CD4-positive, CD25-positive, alpha-beta regulatory T cell (primary cell): ENCODE measurements at regions not wholly inside any gene's neighbourhood (a gene's known extent, or its start where the extent isn't known, plus 50 kb on each side); places are given as distances from the start of the nearest gene placed in this dataset.
A peak's percentile ranks its signal among the peaks of the same experiment; 100 is the strongest.

ENCODE experiments used
- ATAC-seq, 2 donors: fragments of 150-1000 bp; cut with Tn5 transposase; one replicate each; pipeline ENCODE4 v1.10.0; 2021; ENCODE audit warnings: low read depth in 2 of 2, moderate number of reproducible peaks in 2 of 2, moderate library complexity in 1 of 2
- DNase-seq, 3 donors: peaks; one replicate each; pipeline versions ENCODE4 v3.0.0 to v3.0.0-alpha.2; 2012 to 2022; ENCODE audit warnings: mixed read lengths in 1 of 3
- H3K27ac ChIP-seq: one replicate; pipeline ENCODE4 v1.7.0; 2013; ENCODE audit warnings: mild to moderate bottlenecking, low read length; ENCODE audit not compliant: insufficient read depth, poor library complexity, severe bottlenecking
- H3K27me3 ChIP-seq: one replicate; pipeline ENCODE4 v1.7.0; 2013; ENCODE audit warnings: low read length; ENCODE audit not compliant: control insufficient read depth, insufficient read depth
- H3K36me3 ChIP-seq: one replicate; pipeline ENCODE4 v1.7.0; 2013; ENCODE audit warnings: mild to moderate bottlenecking, low read length, moderate library complexity; ENCODE audit not compliant: control insufficient read depth, insufficient read depth
- H3K4me1 ChIP-seq: 2 replicates; pipeline ENCODE4 v1.7.0; 2013; ENCODE audit warnings: mild to moderate bottlenecking, low read length; ENCODE audit not compliant: insufficient read depth, control insufficient read depth, poor library complexity, severe bottlenecking
- H3K4me3 ChIP-seq: one replicate; pipeline ENCODE4 v1.7.0; 2013; ENCODE audit warnings: low read depth, mild to moderate bottlenecking, low read length, moderate library complexity
- H3K9me3 ChIP-seq, 2 experiments: 1 replicate in 1 of 2; 2 replicates in 1 of 2; pipeline ENCODE4 v1.7.0; 2013; ENCODE audit warnings: low read length in 2 of 2, mild to moderate bottlenecking in 1 of 2, moderate library complexity in 1 of 2; ENCODE audit not compliant: control insufficient read depth in 2 of 2
- H3K27ac Mint-ChIP-seq, 3 donors: one replicate each; pipeline ENCODE4 v1.8.0; 2020 to 2022; ENCODE audit warnings: mild to moderate bottlenecking in 3 of 3, mixed read lengths in 3 of 3, moderate library complexity in 2 of 3
- H3K27me3 Mint-ChIP-seq: one replicate; pipeline ENCODE4 v1.8.0; 2022; ENCODE audit warnings: mild to moderate bottlenecking, mixed read lengths
- H3K36me3 Mint-ChIP-seq: one replicate; pipeline ENCODE4 v1.8.0; 2020; ENCODE audit warnings: mixed read lengths
- H3K4me1 Mint-ChIP-seq, 4 donors: one replicate each; pipeline ENCODE4 v1.8.0; 2020 to 2022; ENCODE audit warnings: mixed read lengths in 4 of 4, mild to moderate bottlenecking in 1 of 4
- H3K4me3 Mint-ChIP-seq, 4 donors: one replicate each; pipeline ENCODE4 v1.8.0; 2020 to 2022; ENCODE audit warnings: mild to moderate bottlenecking in 4 of 4, mixed read lengths in 4 of 4, moderate library complexity in 3 of 4
- H3K9me3 Mint-ChIP-seq, 7 donors: one replicate each; pipeline ENCODE4 v1.8.0; 2020 to 2022; ENCODE audit warnings: mixed read lengths in 7 of 7, mild to moderate bottlenecking in 3 of 7, moderate library complexity in 2 of 7

- no peak overlapping the region for H3K27ac Mint-ChIP-seq
Measured at GRCh38 chr2:220991972-220992371, 580.1 kb downstream of the EPHA4 start.

GRCh38 chr2:220994846-220995245 is 577.3 kb downstream of the EPHA4 start:
- Histone ChIP-seq H3K27me3 (no peaks in the 10 kb centered on the region), H3K4me1 (no peaks in the 10 kb centered on the region), H3K36me3 (no peaks in the 10 kb centered on the region), H3K9me3 (no peaks in the 10 kb centered on the region), H3K27ac (no peak overlapping the region), H3K4me3 (no peak overlapping the region)
- peaks cover 11% of the 10 kb centered on the region for H3K27me3 Mint-ChIP-seq
- no peak for ATAC-seq
- H3K27ac Mint-ChIP-seq, result no peak overlapping the region
- no peak overlapping the region for H3K4me3 Mint-ChIP-seq
- no peak for DNase-seq
- peaks cover 0 to 2% (median 0%) of the 10 kb centered on the region in 7 donors for H3K9me3 Mint-ChIP-seq
- no peaks in the 10 kb centered on the region for H3K36me3 Mint-ChIP-seq
- no peaks in the 10 kb centered on the region for H3K4me1 Mint-ChIP-seq

More at GRCh38 chr2:220991972-220992371, 580.1 kb downstream of the EPHA4 start:
- Histone ChIP-seq H3K27me3 (no peaks in the 10 kb centered on the region), H3K9me3 (no peaks in the 10 kb centered on the region), H3K4me1 (no peaks in the 10 kb centered on the region), H3K27ac (no peak overlapping the region), H3K36me3 (no peaks in the 10 kb centered on the region), H3K4me3 (no peak overlapping the region)
- Mint-ChIP-seq H3K36me3 (no peaks in the 10 kb centered on the region), H3K9me3 (peaks cover 0 to 2% (median 0%) of the 10 kb centered on the region in 7 donors), H3K4me1 (no peaks in the 10 kb centered on the region), H3K27me3 (peaks cover 11% of the 10 kb centered on the region), H3K4me3 (no peak overlapping the region)
- DNase-seq (no peak), ATAC-seq (no peak)

GRCh38 chr2:220995581-220995980 is 576.5 kb downstream of the EPHA4 start:
- H3K27me3 Mint-ChIP-seq, result peaks cover 11% of the 10 kb centered on the region
- ATAC-seq, result no peak
- H3K27ac Mint-ChIP-seq, result no peak overlapping the region
- H3K4me1 ChIP-seq, result no peaks in the 10 kb centered on the region
- no peaks in the 10 kb centered on the region for H3K36me3 Mint-ChIP-seq
- no peak overlapping the region for H3K4me3 Mint-ChIP-seq
- H3K36me3 ChIP-seq, result no peaks in the 10 kb centered on the region
- peaks cover 0 to 2% (median 0%) of the 10 kb centered on the region in 7 donors for H3K9me3 Mint-ChIP-seq
- no peak overlapping the region for H3K4me3 ChIP-seq
- no peak overlapping the region for H3K27ac ChIP-seq
- H3K9me3 ChIP-seq, result no peaks in the 10 kb centered on the region
- no peaks in the 10 kb centered on the region for H3K27me3 ChIP-seq
- H3K4me1 Mint-ChIP-seq, result no peaks in the 10 kb centered on the region
- no peak for DNase-seq

- DNase-seq (no peak), ATAC-seq (no peak)
- H3K27me3 ChIP-seq, result no peaks in the 10 kb centered on the region
- no peaks in the 10 kb centered on the region for H3K36me3 ChIP-seq
- Mint-ChIP-seq H3K27me3 (peaks cover 6% of the 10 kb centered on the region), H3K27ac (no peak overlapping the region), H3K36me3 (no peaks in the 10 kb centered on the region), H3K4me1 (no peaks in the 10 kb centered on the region), H3K4me3 (no peak overlapping the region), H3K9me3 (peaks cover 0 to 2% (median 0%) of the 10 kb centered on the region in 7 donors)
- H3K9me3 ChIP-seq, result no peaks in the 10 kb centered on the region
- no peak overlapping the region for H3K4me3 ChIP-seq
- H3K27ac ChIP-seq, result no peak overlapping the region
- no peaks in the 10 kb centered on the region for H3K4me1 ChIP-seq
Measured at GRCh38 chr2:220998156-220998555, 573.9 kb downstream of the EPHA4 start.

GRCh38 chr2:220999356-220999755 is 572.7 kb downstream of the EPHA4 start:
- H3K4me3 ChIP-seq, result no peak overlapping the region
- ATAC-seq (no peak), DNase-seq (no peak)
- H3K4me1 Mint-ChIP-seq, result no peaks in the 10 kb centered on the region
- H3K9me3 ChIP-seq, result no peaks in the 10 kb centered on the region
- H3K27me3 ChIP-seq, result no peaks in the 10 kb centered on the region
- H3K4me1 ChIP-seq, result no peaks in the 10 kb centered on the region
- H3K9me3 Mint-ChIP-seq, result peaks cover 0 to 2% (median 0%) of the 10 kb centered on the region in 7 donors
- H3K36me3 ChIP-seq, result no peaks in the 10 kb centered on the region
- no peak overlapping the region for H3K4me3 Mint-ChIP-seq
- no peak overlapping the region for H3K27ac ChIP-seq
- no peak overlapping the region for H3K27ac Mint-ChIP-seq
- peaks cover 6% of the 10 kb centered on the region for H3K27me3 Mint-ChIP-seq
- no peaks in the 10 kb centered on the region for H3K36me3 Mint-ChIP-seq

- DNase-seq (no peak), ATAC-seq (no peak)
- Mint-ChIP-seq H3K4me1 (no peaks in the 10 kb centered on the region), H3K9me3 (no peaks in the 10 kb centered on the region), H3K36me3 (no peaks in the 10 kb centered on the region), H3K27ac (peak overlapping the region in 1 of 3 donors; percentile 62), H3K4me3 (no peak overlapping the region), H3K27me3 (no peaks in the 10 kb centered on the region)
- Histone ChIP-seq H3K27ac (no peak overlapping the region), H3K4me1 (no peaks in the 10 kb centered on the region), H3K9me3 (no peaks in the 10 kb centered on the region), H3K27me3 (no peaks in the 10 kb centered on the region), H3K4me3 (no peak overlapping the region), H3K36me3 (no peaks in the 10 kb centered on the region)
Measured at GRCh38 chr2:221001381-221001801, 570.7 kb downstream of the EPHA4 start.

- no peak overlapping the region for H3K4me3 Mint-ChIP-seq
- Histone ChIP-seq H3K36me3 (no peaks in the 10 kb centered on the region), H3K9me3 (no peaks in the 10 kb centered on the region), H3K4me3 (no peak overlapping the region), H3K27me3 (no peaks in the 10 kb centered on the region), H3K4me1 (no peaks in the 10 kb centered on the region), H3K27ac (no peak overlapping the region)
- no peaks in the 10 kb centered on the region for H3K4me1 Mint-ChIP-seq
- DNase-seq (no peak), ATAC-seq (no peak)
- H3K27me3 Mint-ChIP-seq, result no peaks in the 10 kb centered on the region
- H3K9me3 Mint-ChIP-seq, result no peaks in the 10 kb centered on the region
- H3K36me3 Mint-ChIP-seq, result no peaks in the 10 kb centered on the region
- no peak overlapping the region for H3K27ac Mint-ChIP-seq
Measured at GRCh38 chr2:221002101-221002685, 569.9 kb downstream of the EPHA4 start.

- no peaks in the 10 kb centered on the region for H3K27me3 ChIP-seq
- DNase-seq, result no peak
- Mint-ChIP-seq H3K36me3 (no peaks in the 10 kb centered on the region), H3K27me3 (no peaks in the 10 kb centered on the region), H3K9me3 (peaks cover 0 to 2% (median 0%) of the 10 kb centered on the region in 7 donors), H3K27ac (no peak overlapping the region), H3K4me3 (no peak overlapping the region), H3K4me1 (no peaks in the 10 kb centered on the region)
- H3K4me3 ChIP-seq, result no peak overlapping the region
- no peaks in the 10 kb centered on the region for H3K9me3 ChIP-seq
- ATAC-seq, result no peak
- H3K27ac ChIP-seq, result no peak overlapping the region
- no peaks in the 10 kb centered on the region for H3K4me1 ChIP-seq
- no peaks in the 10 kb centered on the region for H3K36me3 ChIP-seq
Measured at GRCh38 chr2:221005338-221005737, 566.8 kb downstream of the EPHA4 start.
